ENCODE measurements at regions not wholly inside any gene's neighbourhood (a gene's known extent, or its start where the extent isn't known, plus 50 kb on each side); places are given as distances from the start of the nearest gene placed in this dataset.

- TF ChIP-seq, protein P1, sequence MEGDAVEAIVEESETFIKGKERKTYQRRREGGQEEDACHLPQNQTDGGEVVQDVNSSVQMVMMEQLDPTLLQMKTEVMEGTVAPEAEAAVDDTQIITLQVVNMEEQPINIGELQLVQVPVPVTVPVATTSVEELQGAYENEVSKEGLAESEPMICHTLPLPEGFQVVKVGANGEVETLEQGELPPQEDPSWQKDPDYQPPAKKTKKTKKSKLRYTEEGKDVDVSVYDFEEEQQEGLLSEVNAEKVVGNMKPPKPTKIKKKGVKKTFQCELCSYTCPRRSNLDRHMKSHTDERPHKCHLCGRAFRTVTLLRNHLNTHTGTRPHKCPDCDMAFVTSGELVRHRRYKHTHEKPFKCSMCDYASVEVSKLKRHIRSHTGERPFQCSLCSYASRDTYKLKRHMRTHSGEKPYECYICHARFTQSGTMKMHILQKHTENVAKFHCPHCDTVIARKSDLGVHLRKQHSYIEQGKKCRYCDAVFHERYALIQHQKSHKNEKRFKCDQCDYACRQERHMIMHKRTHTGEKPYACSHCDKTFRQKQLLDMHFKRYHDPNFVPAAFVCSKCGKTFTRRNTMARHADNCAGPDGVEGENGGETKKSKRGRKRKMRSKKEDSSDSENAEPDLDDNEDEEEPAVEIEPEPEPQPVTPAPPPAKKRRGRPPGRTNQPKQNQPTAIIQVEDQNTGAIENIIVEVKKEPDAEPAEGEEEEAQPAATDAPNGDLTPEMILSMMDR (conservative IDR thresholded peaks at IDR 0.05; ENCODE audit: low read depth, low read length): no peak
- H3K4me3 ChIP-seq (ENCODE audit: low read length): no peak overlapping the region
- DNase-seq (ENCODE audit: low read depth): no peak
Observed at GRCh38 chr2:76251342-76251741, 540.6 kb upstream of the GCFC2 start.

DNA sequence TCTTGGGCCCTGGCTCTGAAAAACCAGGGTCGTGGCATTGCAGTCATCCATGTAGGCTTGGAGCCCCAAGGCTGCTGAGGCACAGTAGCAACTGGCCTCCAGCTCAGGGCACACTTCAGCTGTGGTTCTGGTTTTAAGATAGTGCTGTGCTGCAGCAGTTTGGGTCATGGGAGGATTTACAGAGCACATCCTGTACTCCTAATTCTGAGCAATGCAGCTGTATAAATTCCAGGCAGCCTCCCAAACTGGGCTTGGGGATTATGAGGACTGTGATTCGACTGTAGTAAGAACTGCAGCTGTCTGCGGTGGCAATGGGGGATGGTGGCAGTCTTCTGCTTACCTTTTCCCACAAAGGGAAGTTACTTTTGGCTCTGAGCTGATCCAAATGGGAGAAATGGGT is 536.3 kb upstream of the GCFC2 start:
- TF ChIP-seq, protein P1 (conservative IDR thresholded peaks at IDR 0.05; ENCODE audit: low read depth, low read length): no peak
- H3K4me3 ChIP-seq (ENCODE audit: low read length): no peak overlapping the region
- no peak for DNase-seq (ENCODE audit: low read depth)

- TF ChIP-seq, protein P1 (conservative IDR thresholded peaks at IDR 0.05; ENCODE audit: low read depth, low read length): no peak
- H3K4me3 ChIP-seq (ENCODE audit: low read length): no peak overlapping the region
- DNase-seq (ENCODE audit: low read depth): no peak
Observed at GRCh38 chr2:76211991-76212985, 501.6 kb upstream of the GCFC2 start.

DNA sequence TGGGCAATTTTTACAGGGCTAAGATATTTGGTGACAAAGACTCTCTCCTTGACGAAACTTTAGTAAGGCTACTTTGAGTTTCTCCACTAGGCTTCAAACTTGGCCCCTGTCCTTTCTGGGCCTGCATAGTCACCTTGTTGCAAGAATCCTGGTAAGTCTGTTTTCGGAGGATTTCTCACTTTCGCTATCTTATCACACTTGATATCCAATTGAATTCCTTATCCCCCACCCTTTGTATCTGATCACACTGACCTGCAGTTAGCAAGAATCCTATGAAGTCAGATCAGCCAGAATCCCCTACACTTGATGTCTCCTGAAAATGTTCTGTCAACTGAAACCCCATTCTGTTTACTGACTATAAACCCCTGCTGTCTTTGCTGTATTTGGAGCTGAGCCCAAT is 499.8 kb upstream of the GCFC2 start:
- TF ChIP-seq, protein P1 (conservative IDR thresholded peaks at IDR 0.05; ENCODE audit: low read depth, low read length): no peak
- DNase-seq (ENCODE audit: low read depth): no peak
- H3K4me3 ChIP-seq (ENCODE audit: low read length): no peak overlapping the region

DNA sequence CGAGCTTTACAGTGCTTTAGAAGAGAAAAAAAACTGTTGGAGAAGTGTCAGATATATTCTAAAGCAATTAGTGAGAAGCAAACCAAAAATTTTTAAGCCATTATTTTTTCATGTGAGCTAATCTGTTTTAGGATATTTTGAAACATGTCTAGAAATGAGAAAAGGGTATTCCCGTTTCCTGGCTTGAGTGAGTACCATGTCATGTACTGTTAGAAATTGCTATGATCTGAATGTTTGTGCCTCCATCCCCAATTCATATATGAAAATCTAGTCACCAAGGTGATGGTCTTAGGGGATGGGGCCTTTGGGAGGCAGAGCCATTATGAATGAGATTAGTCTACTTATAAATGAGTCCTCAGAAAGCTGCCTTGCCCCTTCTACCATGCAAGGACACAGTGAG is 493.3 kb upstream of the GCFC2 start:
- H3K4me3 ChIP-seq (ENCODE audit: low read length): no peak overlapping the region
- DNase-seq (ENCODE audit: low read depth): no peak
- TF ChIP-seq, protein P1 (conservative IDR thresholded peaks at IDR 0.05; ENCODE audit: low read depth, low read length): no peak

DNA sequence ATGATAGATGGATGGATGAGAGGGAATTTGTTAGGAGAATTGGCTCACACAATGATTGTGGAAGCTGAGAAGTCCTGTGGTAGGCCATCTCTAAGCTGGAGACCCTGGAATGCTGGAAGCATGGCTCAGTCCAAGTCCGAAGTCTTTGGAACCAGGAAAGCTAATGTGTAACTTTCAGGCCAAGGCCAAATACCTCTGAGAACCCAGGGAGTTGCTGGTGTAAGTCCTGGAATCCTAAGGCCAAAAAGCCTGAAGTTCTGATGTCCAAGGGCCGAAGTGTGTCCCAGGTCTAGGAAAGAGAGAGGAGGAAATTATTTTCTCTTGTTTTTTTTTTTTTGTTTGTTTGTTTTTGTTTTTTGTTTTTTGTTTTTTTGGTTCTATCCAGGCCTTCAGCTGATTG is 492.2 kb upstream of the GCFC2 start:
- H3K4me3 ChIP-seq (ENCODE audit: low read length): no peak overlapping the region
- no peak for DNase-seq (ENCODE audit: low read depth)
- TF ChIP-seq, protein P1 (conservative IDR thresholded peaks at IDR 0.05; ENCODE audit: low read depth, low read length): no peak
